K562 (cell line): ENCODE measurements at regions not wholly inside any gene's neighbourhood (a gene's known extent, or its start where the extent isn't known, plus 50 kb on each side); places are given as distances from the start of the nearest gene placed in this dataset.

Source experiments
- ATAC-seq: fragments of 200-7000 bp; cut with Tn5 transposase; 3 replicates; pipeline ENCODE4 v1.9.1; 2020; ENCODE audit warnings: moderate library complexity
- BruUV-seq: library from RNA; stranded (reverse); fragments of 400-500 nt; replicated peaks from 2 replicates; lab custom pipeline; 2021; lab: Mats Ljungman, UMichigan
- CTCF ChIA-PET: fragments of 300-600 bp; formaldehyde crosslinking; extraction: SDS; loops from one replicate; lab custom pipeline; 2021; ENCODE audit warnings: low intra/inter-chr PET ratio; lab: Yijun Ruan, JAX
- POLR2A ChIA-PET: fragments of 300-600, 350-650 bp; sonication (Branson Sonifier 250); formaldehyde crosslinking; extraction: SDS; loops from one replicate; lab custom pipeline; 2021; ENCODE audit warnings: antibody characterized with exemption, inconsistent platforms; lab: Yijun Ruan, JAX
- DNase-seq, 4 experiments: peaks; one replicate each; pipeline versions ENCODE4 v3.0.0 to v3.0.0-alpha.2; 2011 to 2018; ENCODE audit warnings: low spot score in 3 of 4, mixed read lengths in 3 of 4; ENCODE audit errors: extremely low read depth in 1 of 4
- FAIRE-seq: peaks from 2 replicates; lab custom pipeline; 2011; peaks lifted over from hg19 to GRCh38; lab: Jason Lieb, UNC
- H2AFZ ChIP-seq: 2 replicates; pipeline ENCODE4 v1.6.0; 2011; ENCODE audit warnings: low read depth, low read length, control low read depth, inconsistent platforms
- H3K27ac ChIP-seq: fragments of 200-600 bp; 3 replicates; pipeline ENCODE4 v1.8.0; 2011; ENCODE audit warnings: low read depth, mild to moderate bottlenecking, control low read depth, inconsistent platforms, low read length, moderate library complexity, mixed read lengths; ENCODE audit errors: extremely low read depth
- H3K27me3 ChIP-seq, 2 experiments: fragments of 300-600 bp in 1 of 2; 2 replicates in 1 of 2; 3 replicates in 1 of 2; pipeline versions ENCODE4 v1.6.0 to v1.8.0; 2011; ENCODE audit warnings: inconsistent platforms in 2 of 2, low read length in 2 of 2, mild to moderate bottlenecking in 1 of 2, mixed read lengths in 1 of 2, moderate library complexity in 1 of 2; ENCODE audit not compliant: control insufficient read depth in 2 of 2, insufficient read depth in 2 of 2
- H3K36me3 ChIP-seq: fragments of 300-600 bp; 3 replicates; pipeline ENCODE4 v1.8.0; 2011; ENCODE audit warnings: mild to moderate bottlenecking, low read length, inconsistent platforms; ENCODE audit not compliant: control insufficient read depth, insufficient read depth
- H3K4me1 ChIP-seq, 2 experiments: fragments of 200-600 bp in 1 of 2; replicated peaks in 1 of 2; 2 replicates in 1 of 2; 3 replicates in 1 of 2; pipeline versions ENCODE4 v1.5.1 to v1.8.0; 2011; ENCODE audit warnings: inconsistent platforms in 2 of 2, low read length in 2 of 2, mild to moderate bottlenecking in 1 of 2, mixed read lengths in 1 of 2, moderate library complexity in 1 of 2; ENCODE audit not compliant: control insufficient read depth in 2 of 2, insufficient read depth in 2 of 2
- H3K4me2 ChIP-seq: 2 replicates; pipeline ENCODE4 v1.6.1; 2011; ENCODE audit warnings: low read length, control low read depth, inconsistent platforms, mixed read lengths; ENCODE audit not compliant: insufficient read depth
- H3K4me3 ChIP-seq: fragments of 200-600 bp; sonication (generic), shearing (Covaris generic); 2 replicates; pipeline ENCODE4 v1.5.1; 2016; ENCODE audit warnings: control low read depth, inconsistent platforms
- H3K79me2 ChIP-seq: fragments of 200-600 bp; 3 replicates; pipeline ENCODE4 v1.8.0; 2011; ENCODE audit warnings: low read length, inconsistent platforms; ENCODE audit not compliant: control insufficient read depth, insufficient read depth
- H3K9ac ChIP-seq, 2 experiments: 2 replicates each; pipeline versions ENCODE4 v1.6.0 to v1.6.1; 2011; ENCODE audit warnings: low read depth in 2 of 2, low read length in 2 of 2, control low read depth in 1 of 2, inconsistent platforms in 1 of 2, mild to moderate bottlenecking in 1 of 2, mixed read lengths in 1 of 2; ENCODE audit not compliant: insufficient read depth in 1 of 2
- H3K9me1 ChIP-seq: one replicate; pipeline ENCODE4 v1.6.0; 2011; ENCODE audit warnings: inconsistent platforms, mild to moderate bottlenecking, low read length, moderate library complexity; ENCODE audit not compliant: control insufficient read depth, insufficient read depth
- H3K9me3 ChIP-seq: replicated peaks from 2 replicates; pipeline ENCODE4 v1.5.1; 2011; ENCODE audit warnings: low read depth, low read length, inconsistent platforms; ENCODE audit not compliant: control insufficient read depth, insufficient read depth
- H4K20me1 ChIP-seq: replicated peaks from 2 replicates; pipeline ENCODE4 v1.6.1; 2011; ENCODE audit warnings: low read length, inconsistent platforms, mixed read lengths; ENCODE audit not compliant: control insufficient read depth, insufficient read depth
- ZNF316 ChIP-seq: fragments of 450-650 bp; IDR thresholded peaks from 2 replicates; pipeline ENCODE4 v1.6.1; 2016
- WGBS: fragments of 100-300 bp; shearing (Covaris generic); methylation state at CpG from one replicate; pipeline ENCODE4 v1.1.6; 2016; ENCODE audit warnings: low coverage, mixed read lengths; ENCODE audit not compliant: insufficient coverage; ENCODE audit errors: missing lambda C conversion rate; 5-methylcytosine and 5-hydroxymethylcytosine counted together
- in situ Hi-C: fragments of 300-500 bp; cut with MboI; formaldehyde crosslinking; loops from 4 replicates; pipeline ENCODE4 v1.15.0; 2018; ENCODE audit warnings: inconsistent platforms, mixed read lengths
- intact Hi-C: fragments of 100-400 bp; cut with micrococcal nuclease; formaldehyde crosslinking; loops from 2 replicates; pipeline ENCODE4 v1.14.2; 2022
- TF ChIP-seq, protein P1 (sequence below): fragments of 250-450 bp; sonication (Bioruptor Pico); IDR thresholded peaks from 2 replicates; pipeline ENCODE4 v1.5.0; 2021
- TF ChIP-seq, protein P2 (sequence below): fragments of 250-450 bp; sonication (Bioruptor Pico); IDR thresholded peaks from 2 replicates; pipeline ENCODE4 v1.5.0; 2021; ENCODE audit warnings: mild to moderate bottlenecking, moderate library complexity

DNA sequence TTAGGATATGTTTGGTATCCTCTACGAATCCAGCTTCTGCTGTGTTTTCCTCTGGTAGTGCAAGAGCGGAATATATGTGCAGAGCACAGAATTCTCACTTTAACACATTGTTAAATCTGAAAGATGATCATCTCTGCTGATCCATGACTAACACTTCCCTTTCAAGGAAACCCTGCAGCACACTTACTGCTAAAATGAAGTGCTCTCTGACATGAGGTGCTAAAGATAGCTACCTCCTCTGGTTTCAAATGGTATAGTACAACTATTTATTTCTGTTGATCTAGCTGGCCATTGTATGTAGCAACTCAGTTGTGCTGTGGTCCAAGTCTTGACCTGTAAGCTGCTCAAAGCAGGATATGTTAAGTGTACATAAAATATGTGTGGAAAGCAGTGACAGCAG, 162.4 kb upstream of the FMR1 start (continued):
- TF ChIP-seq, protein P1, sequence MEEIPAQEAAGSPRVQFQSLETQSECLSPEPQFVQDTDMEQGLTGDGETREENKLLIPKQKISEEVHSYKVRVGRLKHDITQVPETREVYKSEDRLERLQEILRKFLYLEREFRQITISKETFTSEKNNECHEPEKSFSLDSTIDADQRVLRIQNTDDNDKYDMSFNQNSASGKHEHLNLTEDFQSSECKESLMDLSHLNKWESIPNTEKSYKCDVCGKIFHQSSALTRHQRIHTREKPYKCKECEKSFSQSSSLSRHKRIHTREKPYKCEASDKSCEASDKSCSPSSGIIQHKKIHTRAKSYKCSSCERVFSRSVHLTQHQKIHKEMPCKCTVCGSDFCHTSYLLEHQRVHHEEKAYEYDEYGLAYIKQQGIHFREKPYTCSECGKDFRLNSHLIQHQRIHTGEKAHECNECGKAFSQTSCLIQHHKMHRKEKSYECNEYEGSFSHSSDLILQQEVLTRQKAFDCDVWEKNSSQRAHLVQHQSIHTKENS: no peak

DNA sequence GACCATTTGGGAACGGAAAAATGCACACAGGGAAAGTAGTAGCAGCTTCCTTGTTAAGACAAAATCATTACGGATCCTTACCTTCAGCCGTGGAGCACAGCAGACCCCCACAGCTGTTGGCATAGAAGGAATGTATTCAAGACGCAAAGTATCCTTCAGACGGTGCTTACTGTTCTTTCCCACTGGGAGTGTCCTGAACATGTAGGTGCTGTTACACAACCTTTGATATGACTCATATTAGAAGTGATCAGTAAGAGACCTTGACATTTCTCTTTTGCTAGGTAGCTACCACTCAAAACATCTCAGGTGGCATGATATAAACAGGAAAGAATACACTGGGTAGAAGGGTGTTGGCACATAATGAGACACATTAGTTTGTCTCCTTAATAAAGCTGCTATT, 154.0 kb upstream of the FMR1 start:
- in situ Hi-C loops: no loop called here
- ChIA-PET CTCF (no interaction called here), POLR2A (no interaction called here)
- no peaks in the 10 kb centered on the region for H3K36me3 ChIP-seq
- no peak overlapping the region for H2AFZ ChIP-seq
- TF ChIP-seq, protein P2, sequence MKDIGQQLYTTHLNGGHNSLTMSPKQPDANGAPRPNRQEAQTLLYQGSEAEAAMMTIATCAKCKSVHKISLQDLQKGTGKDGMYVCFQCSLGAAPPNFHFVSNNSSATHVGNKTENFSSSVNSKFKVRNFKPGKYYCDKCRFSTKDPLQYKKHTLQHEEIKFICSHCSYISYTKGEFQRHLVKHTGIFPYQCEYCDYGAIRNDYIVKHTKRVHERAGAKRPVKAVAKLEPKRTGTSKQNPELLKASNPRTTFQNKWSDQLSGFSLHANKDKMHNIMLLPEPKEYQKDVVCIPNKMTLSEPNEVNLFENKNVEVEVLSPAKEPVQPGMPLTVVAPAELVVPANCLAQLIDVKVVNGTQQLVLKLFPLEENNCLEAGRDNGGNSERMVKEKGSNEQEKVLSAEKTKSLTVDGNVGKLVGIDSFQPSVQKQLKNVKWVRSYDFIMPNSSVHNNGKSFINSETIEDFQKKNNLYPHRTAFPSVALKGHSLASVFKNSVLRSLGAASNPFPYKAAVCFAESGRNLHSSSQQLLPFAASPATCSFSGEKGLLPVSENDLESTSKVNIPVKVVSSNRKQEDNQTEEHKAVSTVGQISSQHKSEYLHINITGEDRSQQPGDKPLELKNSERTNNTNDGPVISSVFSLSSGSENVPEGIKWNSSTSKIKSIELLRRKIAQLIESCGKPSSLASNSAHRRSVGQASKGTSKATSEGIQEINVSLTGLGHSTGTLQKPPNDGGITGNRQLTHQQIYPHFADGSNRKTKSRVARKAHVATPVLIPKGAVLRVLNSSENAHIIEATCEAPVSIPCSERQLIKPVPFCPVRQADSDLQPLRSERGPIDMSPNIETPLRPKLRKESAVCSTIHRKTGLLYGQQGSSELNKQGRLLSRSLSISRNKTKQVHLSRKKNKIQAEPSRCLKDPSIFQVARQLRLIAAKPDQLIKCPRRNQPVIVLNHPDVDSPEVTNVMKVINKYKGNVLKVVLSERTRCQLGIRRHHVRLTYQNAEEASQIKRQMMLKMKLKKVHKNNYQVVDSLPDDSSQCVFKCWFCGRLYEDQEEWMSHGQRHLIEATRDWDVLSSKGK: no peak
- TF ChIP-seq ZNF316: no peak
- no peak overlapping the region for H3K4me2 ChIP-seq
- no peaks in the 10 kb centered on the region for H3K4me1 ChIP-seq
- no peak overlapping the region for H3K9ac ChIP-seq
- no TSS peak for BruUV-seq
- no peaks in the 10 kb centered on the region for H3K27me3 ChIP-seq
- no peaks in the 10 kb centered on the region for H3K9me1 ChIP-seq
- DNase-seq (no peak), ATAC-seq (no peak), FAIRE-seq (no peak)
- no peaks in the 10 kb centered on the region for H3K9me3 ChIP-seq
- no peak overlapping the region for H3K4me3 ChIP-seq
- no peaks in the 10 kb centered on the region for H4K20me1 ChIP-seq
- no peaks in the 10 kb centered on the region for H3K79me2 ChIP-seq
- intact Hi-C loops: no loop called here
- 0% methylated on average over 4 of the region's 5 CpGs for WGBS
- H3K27ac ChIP-seq: no peak overlapping the region
